GM23338 (cell line): ENCODE measurements at regions not wholly inside any gene's neighbourhood (a gene's known extent, or its start where the extent isn't known, plus 50 kb on each side); places are given as distances from the start of the nearest gene placed in this dataset.

Experiments
- CTCF ChIP-seq, 2 experiments: fragments of 200-600 bp in 1 of 2; sonication (generic) in 1 of 2; conservative IDR thresholded peaks; 2 replicates each; pipeline versions ENCODE4 v1.5.1 to v1.6.1; 2016 to 2017; ENCODE audit warnings: antibody characterized with exemption in 2 of 2, low read depth in 2 of 2, mild to moderate bottlenecking in 2 of 2, moderate library complexity in 1 of 2
- EZH2phosphoT487 ChIP-seq: fragments of 200-600 bp; sonication (generic); IDR thresholded peaks from one replicate; pipeline ENCODE4 v1.8.1; 2018; ENCODE audit warnings: antibody characterized with exemption; ENCODE audit not compliant: unreplicated experiment
- POLR2AphosphoS5 ChIP-seq: IDR thresholded peaks from 2 replicates; pipeline ENCODE4 v1.6.1; 2016; ENCODE audit warnings: antibody characterized with exemption, low read depth
- TF ChIP-seq, protein P1 (sequence below): IDR thresholded peaks from one replicate; pipeline ENCODE4 v1.6.1; 2018; ENCODE audit warnings: antibody characterized with exemption; ENCODE audit not compliant: unreplicated experiment

- TF ChIP-seq CTCF (conservative IDR thresholded peaks at IDR 0.05; ENCODE audit: low read depth in 2 of 2) (no peak), EZH2phosphoT487 (no peak), POLR2AphosphoS5 (no peak)
- TF ChIP-seq, protein P1, sequence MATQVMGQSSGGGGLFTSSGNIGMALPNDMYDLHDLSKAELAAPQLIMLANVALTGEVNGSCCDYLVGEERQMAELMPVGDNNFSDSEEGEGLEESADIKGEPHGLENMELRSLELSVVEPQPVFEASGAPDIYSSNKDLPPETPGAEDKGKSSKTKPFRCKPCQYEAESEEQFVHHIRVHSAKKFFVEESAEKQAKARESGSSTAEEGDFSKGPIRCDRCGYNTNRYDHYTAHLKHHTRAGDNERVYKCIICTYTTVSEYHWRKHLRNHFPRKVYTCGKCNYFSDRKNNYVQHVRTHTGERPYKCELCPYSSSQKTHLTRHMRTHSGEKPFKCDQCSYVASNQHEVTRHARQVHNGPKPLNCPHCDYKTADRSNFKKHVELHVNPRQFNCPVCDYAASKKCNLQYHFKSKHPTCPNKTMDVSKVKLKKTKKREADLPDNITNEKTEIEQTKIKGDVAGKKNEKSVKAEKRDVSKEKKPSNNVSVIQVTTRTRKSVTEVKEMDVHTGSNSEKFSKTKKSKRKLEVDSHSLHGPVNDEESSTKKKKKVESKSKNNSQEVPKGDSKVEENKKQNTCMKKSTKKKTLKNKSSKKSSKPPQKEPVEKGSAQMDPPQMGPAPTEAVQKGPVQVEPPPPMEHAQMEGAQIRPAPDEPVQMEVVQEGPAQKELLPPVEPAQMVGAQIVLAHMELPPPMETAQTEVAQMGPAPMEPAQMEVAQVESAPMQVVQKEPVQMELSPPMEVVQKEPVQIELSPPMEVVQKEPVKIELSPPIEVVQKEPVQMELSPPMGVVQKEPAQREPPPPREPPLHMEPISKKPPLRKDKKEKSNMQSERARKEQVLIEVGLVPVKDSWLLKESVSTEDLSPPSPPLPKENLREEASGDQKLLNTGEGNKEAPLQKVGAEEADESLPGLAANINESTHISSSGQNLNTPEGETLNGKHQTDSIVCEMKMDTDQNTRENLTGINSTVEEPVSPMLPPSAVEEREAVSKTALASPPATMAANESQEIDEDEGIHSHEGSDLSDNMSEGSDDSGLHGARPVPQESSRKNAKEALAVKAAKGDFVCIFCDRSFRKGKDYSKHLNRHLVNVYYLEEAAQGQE: no peak
Observed at GRCh38 chr15:38090678-38091077, 156.2 kb downstream of the TMCO5A start.
